HTR-8/SVneo (cell line): ENCODE measurements at regions not wholly inside any gene's neighbourhood (a gene's known extent, or its start where the extent isn't known, plus 50 kb on each side); places are given as distances from the start of the nearest gene placed in this dataset.

Experiments
- DNase-seq: peaks from one replicate; pipeline ENCODE4 v3.0.0; 2011; ENCODE audit warnings: low spot score, mixed read lengths; ENCODE audit not compliant: insufficient read length
- FAIRE-seq: peaks from 2 replicates; lab custom pipeline; 2011; peaks lifted over from hg19 to GRCh38; lab: Jason Lieb, UNC

GRCh38 chr1:110816945-110817344, 56.0 kb upstream of the CD53 start:
- FAIRE-seq (no peak), DNase-seq (no peak)

GRCh38 chr1:110811529-110811928, 61.4 kb upstream of the CD53 start:
- FAIRE-seq = no peak
- DNase-seq = no peak

- DNase-seq (no peak), FAIRE-seq (no peak)
These were observed 72.9 kb upstream of the CD53 start for GRCh38 chr1:110800079-110800478.

- DNase-seq = no peak
- FAIRE-seq = no peak
These were observed 74.2 kb upstream of the CD53 start for GRCh38 chr1:110798691-110799256.

GRCh38 chr1:110788673-110789072, 84.3 kb upstream of the CD53 start:
- FAIRE-seq (no peak), DNase-seq (no peak)

- DNase-seq = no peak
- FAIRE-seq = no peak
These were observed 85.4 kb upstream of the CD53 start for GRCh38 chr1:110787328-110788071.

GRCh38 chr1:110786802-110787327, 86.1 kb upstream of the CD53 start:
- no peak for FAIRE-seq
- DNase-seq = no peak

- FAIRE-seq (no peak), DNase-seq (no peak)
These were observed 87.3 kb upstream of the CD53 start for GRCh38 chr1:110785612-110786011.

GRCh38 chr1:110785055-110785454, 87.9 kb upstream of the CD53 start:
- FAIRE-seq = no peak
- no peak for DNase-seq

- peak; percentile 28 for DNase-seq
- FAIRE-seq = no peak
These were observed 89.5 kb upstream of the CD53 start for GRCh38 chr1:110783292-110783918.

- FAIRE-seq = no peak
These were observed 91.4 kb upstream of the CD53 start for GRCh38 chr1:110781525-110781924.

GRCh38 chr1:110780600-110781484, 92.1 kb upstream of the CD53 start:
- FAIRE-seq (no peak), DNase-seq (peak; percentile 31)

More at GRCh38 chr1:110781525-110781924, 91.4 kb upstream of the CD53 start:
- DNase-seq = no peak

GRCh38 chr1:110779636-110780035, 93.3 kb upstream of the CD53 start:
- FAIRE-seq (no peak), DNase-seq (no peak)

- no peak for FAIRE-seq
- DNase-seq = no peak
These were observed 94.1 kb upstream of the CD53 start for GRCh38 chr1:110778821-110779220.

GRCh38 chr1:110777228-110777627, 95.7 kb upstream of the CD53 start:
- DNase-seq (no peak), FAIRE-seq (no peak)

- FAIRE-seq (no peak), DNase-seq (no peak)
These were observed 98.5 kb upstream of the CD53 start for GRCh38 chr1:110774398-110774797.

GRCh38 chr1:110773813-110774212, 99.1 kb upstream of the KCNA3 start:
- no peak for DNase-seq
- no peak for FAIRE-seq

GRCh38 chr1:110771245-110772022, 96.7 kb upstream of the KCNA3 start:
- DNase-seq = no peak
- FAIRE-seq = no peak

GRCh38 chr1:110770832-110771231, 96.1 kb upstream of the KCNA3 start:
- DNase-seq (no peak), FAIRE-seq (no peak)

- FAIRE-seq (no peak), DNase-seq (no peak)
These were observed 93.9 kb upstream of the KCNA3 start for GRCh38 chr1:110768605-110769004.
